ENCODE measurements at regions not wholly inside any gene's neighbourhood (a gene's known extent, or its start where the extent isn't known, plus 50 kb on each side); places are given as distances from the start of the nearest gene placed in this dataset.

- no peak overlapping the region for H3K4me3 ChIP-seq (ENCODE audit: low read length)
- no peak for TF ChIP-seq ZNF274 (IDR thresholded peaks at IDR 0.05; ENCODE audit: low read depth, low read length)
These were observed 299.2 kb upstream of the NR5A2 start for GRCh38 chr1:199728345-199728744.

GRCh38 chr1:199733125-199733524 is 294.4 kb upstream of the NR5A2 start:
- TF ChIP-seq ZNF274 (IDR thresholded peaks at IDR 0.05; ENCODE audit: low read depth, low read length): no peak
- H3K4me3 ChIP-seq (ENCODE audit: low read length): no peak overlapping the region

- H3K4me3 ChIP-seq (ENCODE audit: low read length): no peak overlapping the region
- TF ChIP-seq ZNF274 (IDR thresholded peaks at IDR 0.05; ENCODE audit: low read depth, low read length): no peak
These were observed 293.3 kb upstream of the NR5A2 start for GRCh38 chr1:199734186-199734585.

- no peak for TF ChIP-seq ZNF274 (IDR thresholded peaks at IDR 0.05; ENCODE audit: low read depth, low read length)
- H3K4me3 ChIP-seq (ENCODE audit: low read length): no peak overlapping the region
These were observed 291.9 kb upstream of the NR5A2 start for GRCh38 chr1:199735660-199736059.

- H3K4me3 ChIP-seq (ENCODE audit: low read length): no peak overlapping the region
- no peak for TF ChIP-seq ZNF274 (IDR thresholded peaks at IDR 0.05; ENCODE audit: low read depth, low read length)
These were observed 290.9 kb upstream of the NR5A2 start for GRCh38 chr1:199736646-199737045.

- no peak for TF ChIP-seq ZNF274 (IDR thresholded peaks at IDR 0.05; ENCODE audit: low read depth, low read length)
- H3K4me3 ChIP-seq (ENCODE audit: low read length): no peak overlapping the region
These were observed 285.9 kb upstream of the NR5A2 start for GRCh38 chr1:199741586-199741985.

- H3K4me3 ChIP-seq (ENCODE audit: low read length): no peak overlapping the region
- no peak for TF ChIP-seq ZNF274 (IDR thresholded peaks at IDR 0.05; ENCODE audit: low read depth, low read length)
These were observed 285.0 kb upstream of the NR5A2 start for GRCh38 chr1:199742547-199742946.

- TF ChIP-seq ZNF274 (IDR thresholded peaks at IDR 0.05; ENCODE audit: low read depth, low read length): no peak
These were observed 284.3 kb upstream of the NR5A2 start for GRCh38 chr1:199743227-199743626.

GRCh38 chr1:199746666-199747384 is 280.7 kb upstream of the NR5A2 start:
- no peak overlapping the region for H3K4me3 ChIP-seq (ENCODE audit: low read length)
- no peak for TF ChIP-seq ZNF274 (IDR thresholded peaks at IDR 0.05; ENCODE audit: low read depth, low read length)

More at GRCh38 chr1:199743227-199743626, 284.3 kb upstream of the NR5A2 start:
- H3K4me3 ChIP-seq (ENCODE audit: low read length): no peak overlapping the region

- TF ChIP-seq ZNF274 (IDR thresholded peaks at IDR 0.05; ENCODE audit: low read depth, low read length): no peak
- H3K4me3 ChIP-seq (ENCODE audit: low read length): no peak overlapping the region
These were observed 279.5 kb upstream of the NR5A2 start for GRCh38 chr1:199747984-199748383.

- H3K4me3 ChIP-seq (ENCODE audit: low read length): no peak overlapping the region
- no peak for TF ChIP-seq ZNF274 (IDR thresholded peaks at IDR 0.05; ENCODE audit: low read depth, low read length)
These were observed 276.0 kb upstream of the NR5A2 start for GRCh38 chr1:199751506-199751905.

GRCh38 chr1:199751962-199752687 is 275.4 kb upstream of the NR5A2 start:
- no peak for TF ChIP-seq ZNF274 (IDR thresholded peaks at IDR 0.05; ENCODE audit: low read depth, low read length)
- H3K4me3 ChIP-seq (ENCODE audit: low read length): no peak overlapping the region

GRCh38 chr1:199752688-199753027 is 274.9 kb upstream of the NR5A2 start:
- no peak for TF ChIP-seq ZNF274 (IDR thresholded peaks at IDR 0.05; ENCODE audit: low read depth, low read length)
- H3K4me3 ChIP-seq (ENCODE audit: low read length): no peak overlapping the region

- H3K4me3 ChIP-seq (ENCODE audit: low read length): no peak overlapping the region
- TF ChIP-seq ZNF274 (IDR thresholded peaks at IDR 0.05; ENCODE audit: low read depth, low read length): no peak
These were observed 274.0 kb upstream of the NR5A2 start for GRCh38 chr1:199753513-199753912.

GRCh38 chr1:199756066-199756465 is 271.4 kb upstream of the NR5A2 start:
- no peak for TF ChIP-seq ZNF274 (IDR thresholded peaks at IDR 0.05; ENCODE audit: low read depth, low read length)
- no peak overlapping the region for H3K4me3 ChIP-seq (ENCODE audit: low read length)

All from GM08714 (cell line).